ENCODE measurements at regions not wholly inside any gene's neighbourhood (a gene's known extent, or its start where the extent isn't known, plus 50 kb on each side); places are given as distances from the start of the nearest gene placed in this dataset.

GRCh38 chr2:41087946-41088345, 636.1 kb upstream of the SLC8A1 start:
- no peak for TF ChIP-seq CTCF (conservative IDR thresholded peaks at IDR 0.05; ENCODE audit: low read depth, low read length)
- Histone ChIP-seq H3K4me1 (ENCODE audit: low read depth, poor library complexity, severe bottlenecking) (no peaks in the 10 kb centered on the region), H3K79me2 (ENCODE audit: insufficient read depth, low read depth) (no peaks in the 10 kb centered on the region), H3K9ac (no peak overlapping the region), H2AFZ (ENCODE audit: low read depth) (no peak overlapping the region), H3K4me2 (no peak overlapping the region), H3K36me3 (ENCODE audit: insufficient read depth) (no peaks in the 10 kb centered on the region), H3K27me3 (ENCODE audit: insufficient read depth, low read depth) (no peaks in the 10 kb centered on the region), H3K27ac (no peak overlapping the region), H4K20me1 (ENCODE audit: insufficient read depth) (no peaks in the 10 kb centered on the region), H3K4me3 (IDR thresholded peaks at IDR 0.05; ENCODE audit: insufficient read depth, low read depth, low read length) (no peak overlapping the region)

- no peaks in the 10 kb centered on the region for H4K20me1 ChIP-seq (ENCODE audit: insufficient read depth)
- no peak overlapping the region for H3K4me2 ChIP-seq
- no peak overlapping the region for H3K9ac ChIP-seq
- no peaks in the 10 kb centered on the region for H3K4me1 ChIP-seq (ENCODE audit: low read depth, poor library complexity, severe bottlenecking)
- H3K4me3 ChIP-seq (IDR thresholded peaks at IDR 0.05; ENCODE audit: insufficient read depth, low read depth, low read length), result no peak overlapping the region
- no peaks in the 10 kb centered on the region for H3K27me3 ChIP-seq (ENCODE audit: insufficient read depth, low read depth)
- H2AFZ ChIP-seq (ENCODE audit: low read depth), result no peak overlapping the region
- no peak overlapping the region for H3K27ac ChIP-seq
- TF ChIP-seq CTCF (conservative IDR thresholded peaks at IDR 0.05; ENCODE audit: low read depth, low read length), result no peak
- H3K79me2 ChIP-seq (ENCODE audit: insufficient read depth, low read depth), result no peaks in the 10 kb centered on the region
- no peaks in the 10 kb centered on the region for H3K36me3 ChIP-seq (ENCODE audit: insufficient read depth)
These were observed 649.4 kb upstream of the SLC8A1 start for GRCh38 chr2:41101281-41101680.

DNA sequence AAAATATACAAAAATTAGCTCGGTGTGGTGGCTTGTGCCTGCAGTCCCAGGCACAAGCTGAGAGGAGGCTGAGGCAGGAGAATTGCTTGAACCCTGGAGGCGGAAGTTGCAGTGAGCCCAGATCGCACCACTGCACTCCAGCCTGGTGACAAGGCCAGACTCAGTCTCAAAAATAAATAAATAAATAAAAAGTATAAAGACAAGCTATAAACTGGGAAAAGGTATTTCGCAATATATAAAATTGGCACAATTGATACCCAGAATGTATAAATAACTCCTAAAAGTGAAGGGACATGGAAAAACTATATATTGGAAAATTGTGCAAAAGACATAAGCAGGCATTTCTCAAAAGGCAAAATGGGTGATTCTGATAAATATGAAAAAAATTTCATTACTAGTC, 657.9 kb upstream of the SLC8A1 start:
- no peaks in the 10 kb centered on the region for H3K36me3 ChIP-seq (ENCODE audit: insufficient read depth)
- H3K9ac ChIP-seq, result no peak overlapping the region
- no peak for TF ChIP-seq CTCF (conservative IDR thresholded peaks at IDR 0.05; ENCODE audit: low read depth, low read length)

GRCh38 chr2:41111836-41112627, 660.1 kb upstream of the SLC8A1 start:
- Histone ChIP-seq H3K79me2 (ENCODE audit: insufficient read depth, low read depth) (no peaks in the 10 kb centered on the region), H3K4me1 (ENCODE audit: low read depth, poor library complexity, severe bottlenecking) (no peaks in the 10 kb centered on the region), H4K20me1 (ENCODE audit: insufficient read depth) (no peaks in the 10 kb centered on the region), H3K27me3 (ENCODE audit: insufficient read depth, low read depth) (no peaks in the 10 kb centered on the region), H3K27ac (no peak overlapping the region), H3K4me3 (IDR thresholded peaks at IDR 0.05; ENCODE audit: insufficient read depth, low read depth, low read length) (no peak overlapping the region), H3K4me2 (no peak overlapping the region), H3K36me3 (ENCODE audit: insufficient read depth) (no peaks in the 10 kb centered on the region), H2AFZ (ENCODE audit: low read depth) (no peak overlapping the region), H3K9ac (no peak overlapping the region)
- no peak for TF ChIP-seq CTCF (conservative IDR thresholded peaks at IDR 0.05; ENCODE audit: low read depth, low read length)

More for the DNA sequence above, 657.9 kb upstream of the SLC8A1 start:
- H3K27ac ChIP-seq, result no peak overlapping the region
- no peak overlapping the region for H3K4me2 ChIP-seq
- H4K20me1 ChIP-seq (ENCODE audit: insufficient read depth), result no peaks in the 10 kb centered on the region
- no peak overlapping the region for H2AFZ ChIP-seq (ENCODE audit: low read depth)
- H3K4me3 ChIP-seq (IDR thresholded peaks at IDR 0.05; ENCODE audit: insufficient read depth, low read depth, low read length), result no peak overlapping the region
- H3K27me3 ChIP-seq (ENCODE audit: insufficient read depth, low read depth), result no peaks in the 10 kb centered on the region
- H3K79me2 ChIP-seq (ENCODE audit: insufficient read depth, low read depth), result no peaks in the 10 kb centered on the region
- H3K4me1 ChIP-seq (ENCODE audit: low read depth, poor library complexity, severe bottlenecking), result no peaks in the 10 kb centered on the region
